Fibroblast of skin of scalp (primary cell): ENCODE measurements at regions not wholly inside any gene's neighbourhood (a gene's known extent, or its start where the extent isn't known, plus 50 kb on each side); places are given as distances from the start of the nearest gene placed in this dataset.
"Not testable (repeated sequence)": the region's sequence is repeated elsewhere in the genome, so short reads cannot be mapped to it uniquely, and the experiment has no call there.

ENCODE experiments used
- DNase-seq: peaks from one replicate; pipeline ENCODE4 v3.0.0-alpha.2; 2013

GRCh38 chr20:48146308-48146707 lies 361.0 kb upstream of the SULF2 start:
- no peak for DNase-seq

- DNase-seq: peak; percentile 42
Observed at GRCh38 chr20:48143435-48144081, 358.3 kb upstream of the SULF2 start.

- no peak for DNase-seq
Observed at GRCh38 chr20:48142516-48142773, 357.2 kb upstream of the SULF2 start.

- DNase-seq: no peak
Observed at GRCh38 chr20:48141660-48142515, 356.6 kb upstream of the SULF2 start.

GRCh38 chr20:48139262-48140041 lies 354.2 kb upstream of the SULF2 start:
- DNase-seq: peak; percentile 78

GRCh38 chr20:48132834-48133233 lies 347.6 kb upstream of the SULF2 start:
- no peak for DNase-seq

GRCh38 chr20:48131581-48131980 lies 346.3 kb upstream of the SULF2 start:
- peak; percentile 92 for DNase-seq

GRCh38 chr20:48129345-48129942 lies 344.2 kb upstream of the SULF2 start:
- DNase-seq: peak; percentile 58

- DNase-seq: no peak
Observed at GRCh38 chr20:48128436-48128835, 343.2 kb upstream of the SULF2 start.

GRCh38 chr20:48127964-48128363 lies 342.7 kb upstream of the SULF2 start:
- DNase-seq: peak; percentile 84

- DNase-seq: not testable (repeated sequence)
Observed at GRCh38 chr20:48127133-48127532, 341.9 kb upstream of the SULF2 start.

- no peak for DNase-seq
Observed at GRCh38 chr20:48126227-48126740, 341.0 kb upstream of the SULF2 start.

GRCh38 chr20:48124960-48125359 lies 339.7 kb upstream of the SULF2 start:
- no peak for DNase-seq

- DNase-seq: no peak
Observed at GRCh38 chr20:48124181-48124782, 339.0 kb upstream of the SULF2 start.

- peak; percentile 63 for DNase-seq
Observed at GRCh38 chr20:48120120-48120519, 334.8 kb upstream of the SULF2 start.

- not testable (repeated sequence) for DNase-seq
Observed at GRCh38 chr20:48119389-48119788, 334.1 kb upstream of the SULF2 start.

GRCh38 chr20:48115502-48115901 lies 330.2 kb upstream of the SULF2 start:
- DNase-seq: no peak

GRCh38 chr20:48107560-48107959 lies 322.3 kb upstream of the SULF2 start:
- DNase-seq: no peak

- no peak for DNase-seq
Observed at GRCh38 chr20:48106428-48106827, 321.1 kb upstream of the SULF2 start.

GRCh38 chr20:48105526-48105925 lies 320.2 kb upstream of the SULF2 start:
- DNase-seq: no peak

GRCh38 chr20:48102931-48103660 lies 317.8 kb upstream of the SULF2 start:
- DNase-seq: peak; percentile 53
